ENCODE measurements at regions not wholly inside any gene's neighbourhood (a gene's known extent, or its start where the extent isn't known, plus 50 kb on each side); places are given as distances from the start of the nearest gene placed in this dataset.

GRCh38 chr17:69646729-69647128, 232.2 kb downstream of the MAP2K6 start:
- TF ChIP-seq CTCF (IDR thresholded peaks at IDR 0.05) (no peak), POLR2A (IDR thresholded peaks at IDR 0.05) (no peak)

Measured in adrenal gland (tissue), 5 donors.